Chondrocyte (in vitro differentiated cells): ENCODE measurements at regions not wholly inside any gene's neighbourhood (a gene's known extent, or its start where the extent isn't known, plus 50 kb on each side); places are given as distances from the start of the nearest gene placed in this dataset.
A peak's percentile ranks its signal among the peaks of the same experiment; 100 is the strongest.

Experiments used
- DNase-seq: peaks from one replicate; pipeline ENCODE4 v3.0.0; 2021; ENCODE audit warnings: mixed read lengths, low spot score
- H3K27ac Mint-ChIP-seq: one replicate; pipeline ENCODE4 v1.8.0; 2021; ENCODE audit warnings: mild to moderate bottlenecking, moderate library complexity, mixed read lengths; ENCODE audit not compliant: unreplicated experiment
- H3K27me3 Mint-ChIP-seq: 2 replicates; pipeline ENCODE4 v1.8.0; 2021; ENCODE audit warnings: low read depth, mixed read lengths
- H3K36me3 Mint-ChIP-seq: 2 replicates; pipeline ENCODE4 v1.8.0; 2021; ENCODE audit warnings: low read depth, mixed read lengths
- H3K4me1 Mint-ChIP-seq: 2 replicates; pipeline ENCODE4 v1.8.0; 2021; ENCODE audit warnings: low read depth, mild to moderate bottlenecking, mixed read lengths
- H3K4me3 Mint-ChIP-seq: one replicate; pipeline ENCODE4 v1.8.0; 2021; ENCODE audit warnings: mild to moderate bottlenecking, moderate library complexity, mixed read lengths; ENCODE audit not compliant: unreplicated experiment
- H3K9me3 Mint-ChIP-seq: 2 replicates; pipeline ENCODE4 v1.8.0; 2021; ENCODE audit warnings: low read depth, mixed read lengths
- CTCF ChIP-seq: fragments of 200-600 bp; sonication (generic); IDR thresholded peaks from 2 replicates; pipeline ENCODE4 v1.5.0; 2021; ENCODE audit warnings: antibody characterized with exemption, mild to moderate bottlenecking, moderate library complexity

DNA sequence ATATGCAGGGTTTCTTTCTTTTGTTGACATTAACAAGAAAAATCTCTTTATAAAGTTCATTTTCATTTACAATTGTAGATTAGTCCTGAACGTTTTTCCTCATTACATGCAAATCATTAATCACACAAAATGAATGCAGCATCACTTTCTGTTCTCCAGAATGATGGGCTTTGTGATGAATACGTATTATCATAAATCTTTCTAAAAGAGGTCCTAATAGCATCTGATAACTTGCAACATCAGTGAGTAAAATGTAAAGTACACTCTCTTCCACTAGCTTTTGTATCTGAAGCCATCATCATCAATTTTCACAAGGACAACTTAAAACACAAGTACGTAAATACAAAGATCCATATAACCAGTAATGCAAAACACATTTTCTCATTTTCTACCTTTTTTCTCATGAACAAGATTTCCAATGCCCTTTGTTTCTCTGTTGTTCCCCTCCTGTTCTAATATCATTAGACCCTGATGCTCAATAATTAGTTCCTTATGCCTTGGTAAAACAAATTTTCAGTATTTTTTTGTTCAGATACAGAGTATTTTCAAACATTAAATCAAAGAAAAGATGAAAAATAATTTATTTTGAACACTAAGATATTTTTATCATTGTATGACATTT, 437.4 kb upstream of the MIR17HG start:
- peaks cover 2% of the 10 kb centered on the region for H3K36me3 Mint-ChIP-seq
- TF ChIP-seq CTCF: no peak
- H3K27ac Mint-ChIP-seq: no peak overlapping the region
- H3K4me1 Mint-ChIP-seq: no peaks in the 10 kb centered on the region
- no peaks in the 10 kb centered on the region for H3K27me3 Mint-ChIP-seq
- peaks cover 14% of the 10 kb centered on the region for H3K9me3 Mint-ChIP-seq
- H3K4me3 Mint-ChIP-seq: no peak overlapping the region
- DNase-seq: no peak

DNA sequence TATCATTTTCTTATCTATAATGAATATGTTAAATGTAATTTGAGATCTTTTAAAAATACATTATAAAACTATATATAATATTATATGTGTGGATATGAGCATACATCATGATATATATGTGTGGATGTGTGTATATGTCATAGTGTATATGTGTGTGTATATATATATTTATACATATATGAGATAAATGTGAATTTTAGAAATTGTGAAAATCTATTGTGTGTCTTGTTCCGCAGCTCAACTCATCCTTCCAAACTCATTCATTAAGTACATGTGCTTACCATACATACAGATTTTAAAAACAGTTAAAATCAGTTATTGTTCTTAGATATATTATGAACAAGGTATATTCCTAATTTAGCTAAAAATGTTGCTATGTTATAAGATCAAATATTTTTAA, 435.2 kb upstream of the MIR17HG start:
- no peak for DNase-seq
- Mint-ChIP-seq H3K36me3 (no peaks in the 10 kb centered on the region), H3K27me3 (no peaks in the 10 kb centered on the region), H3K27ac (no peak overlapping the region), H3K4me3 (no peak overlapping the region), H3K4me1 (no peaks in the 10 kb centered on the region), H3K9me3 (peaks cover 3% of the 10 kb centered on the region)
- no peak for TF ChIP-seq CTCF

GRCh38 chr13:90918536-90918935, 429.0 kb upstream of the MIR17HG start:
- H3K27ac Mint-ChIP-seq: peak overlapping the region; percentile 55

GRCh38 chr13:90919153-90919552, 428.3 kb upstream of the MIR17HG start:
- Mint-ChIP-seq H3K36me3 (no peaks in the 10 kb centered on the region), H3K9me3 (peaks cover 6% of the 10 kb centered on the region), H3K27ac (no peak overlapping the region), H3K4me1 (peaks cover 13% of the 10 kb centered on the region), H3K4me3 (no peak overlapping the region), H3K27me3 (no peaks in the 10 kb centered on the region)
- TF ChIP-seq CTCF: no peak
- DNase-seq: no peak

More at GRCh38 chr13:90918536-90918935, 429.0 kb upstream of the MIR17HG start:
- Mint-ChIP-seq H3K27me3 (no peaks in the 10 kb centered on the region), H3K4me3 (no peak overlapping the region), H3K9me3 (peaks cover 6% of the 10 kb centered on the region), H3K36me3 (no peaks in the 10 kb centered on the region), H3K4me1 (peaks cover 13% of the 10 kb centered on the region)
- TF ChIP-seq CTCF: no peak
- DNase-seq: no peak

DNA sequence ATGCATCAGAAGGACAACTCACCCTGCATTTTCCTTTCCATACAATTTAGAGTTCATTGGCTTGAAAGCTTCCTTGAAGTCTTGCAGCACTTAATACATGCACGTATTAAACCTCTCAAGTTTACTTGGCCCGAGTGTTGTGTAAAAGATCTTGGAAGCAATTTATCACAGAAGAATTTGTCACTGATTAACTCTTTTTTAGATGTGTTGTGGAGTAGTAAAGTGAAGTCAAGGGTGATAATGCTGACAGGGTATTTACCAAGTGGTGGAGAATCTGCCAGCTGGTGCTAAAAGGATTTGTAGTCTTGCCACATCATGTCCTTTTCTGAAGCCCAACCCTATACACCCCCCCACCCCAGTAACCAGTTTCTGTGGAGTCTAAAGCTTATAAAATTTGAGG, 421.0 kb upstream of the MIR17HG start:
- H3K27me3 Mint-ChIP-seq: no peaks in the 10 kb centered on the region
- TF ChIP-seq CTCF: no peak
- H3K36me3 Mint-ChIP-seq: no peaks in the 10 kb centered on the region
- no peak overlapping the region for H3K27ac Mint-ChIP-seq
- no peak overlapping the region for H3K4me3 Mint-ChIP-seq
- H3K9me3 Mint-ChIP-seq: peaks cover 7% of the 10 kb centered on the region
- no peak for DNase-seq
- no peaks in the 10 kb centered on the region for H3K4me1 Mint-ChIP-seq
